Mucosa of rectum (tissue), 2 donors: ENCODE measurements at regions not wholly inside any gene's neighbourhood (a gene's known extent, or its start where the extent isn't known, plus 50 kb on each side); places are given as distances from the start of the nearest gene placed in this dataset.

Experiments
- H3K27ac ChIP-seq, 2 donors: one replicate each; pipeline ENCODE4 v1.7.0; 2013; ENCODE audit warnings: inconsistent platforms in 2 of 2, low read depth in 2 of 2, low read length in 2 of 2
- H3K27me3 ChIP-seq, 2 donors: one replicate each; pipeline ENCODE4 v1.7.0; 2013; ENCODE audit warnings: low read length in 2 of 2; ENCODE audit not compliant: control insufficient read depth in 2 of 2, insufficient read depth in 2 of 2
- H3K36me3 ChIP-seq, 2 donors: one replicate each; pipeline ENCODE4 v1.7.0; 2013; ENCODE audit warnings: low read length in 2 of 2; ENCODE audit not compliant: control insufficient read depth in 2 of 2, insufficient read depth in 2 of 2
- H3K4me1 ChIP-seq, 2 donors: one replicate each; pipeline ENCODE4 v1.7.0; 2013; ENCODE audit warnings: low read length in 2 of 2, mild to moderate bottlenecking in 1 of 2; ENCODE audit not compliant: control insufficient read depth in 2 of 2, insufficient read depth in 2 of 2
- H3K4me3 ChIP-seq, 2 donors: one replicate each; pipeline ENCODE4 v1.7.0; 2013; ENCODE audit warnings: low read length in 2 of 2
- H3K9ac ChIP-seq, 2 donors: one replicate each; pipeline ENCODE4 v1.7.0; 2013; ENCODE audit warnings: low read length in 2 of 2, low read depth in 1 of 2, mild to moderate bottlenecking in 1 of 2
- H3K9me3 ChIP-seq, 2 donors: one replicate each; pipeline ENCODE4 v1.7.0; 2013; ENCODE audit warnings: low read length in 2 of 2; ENCODE audit not compliant: control insufficient read depth in 2 of 2
- donor health status: healthy.
- donor health status: Normal muscosa, but diverticular disease.

- Histone ChIP-seq H3K27me3 (no peaks in the 10 kb centered on the region), H3K9me3 (no peaks in the 10 kb centered on the region), H3K4me3 (no peak overlapping the region), H3K4me1 (no peaks in the 10 kb centered on the region), H3K36me3 (no peaks in the 10 kb centered on the region), H3K27ac (no peak overlapping the region), H3K9ac (no peak overlapping the region)
Measured at GRCh38 chr7:49243521-49243920, 319.2 kb downstream of the CDC14C start.

- H3K27ac ChIP-seq = no peak overlapping the region
- no peak overlapping the region for H3K4me3 ChIP-seq
- H3K36me3 ChIP-seq = no peaks in the 10 kb centered on the region
- no peaks in the 10 kb centered on the region for H3K9me3 ChIP-seq
- no peaks in the 10 kb centered on the region for H3K4me1 ChIP-seq
- no peaks in the 10 kb centered on the region for H3K27me3 ChIP-seq
- H3K9ac ChIP-seq = no peak overlapping the region
Measured at GRCh38 chr7:49244543-49244942, 320.2 kb downstream of the CDC14C start.

DNA sequence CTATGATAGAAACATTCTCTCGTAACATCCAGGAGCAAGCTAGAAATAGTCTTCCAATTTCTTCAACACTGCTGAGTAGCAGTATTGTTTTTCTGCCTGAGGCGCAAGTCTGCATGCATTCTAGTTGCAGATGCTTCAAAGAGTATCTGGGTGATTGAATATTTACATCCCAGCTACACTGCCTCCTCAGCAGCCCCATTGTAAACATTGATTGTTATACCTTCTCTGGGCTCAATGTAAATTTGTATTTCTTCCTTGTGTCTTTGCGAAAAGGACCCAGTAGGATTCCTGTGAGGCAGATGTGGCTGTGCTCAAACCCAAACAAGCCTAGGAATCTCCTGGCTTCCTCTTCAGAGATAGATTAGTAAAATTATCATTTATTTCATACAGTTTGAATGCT is 320.7 kb downstream of the CDC14C start:
- Histone ChIP-seq H3K4me3 (no peak overlapping the region), H3K36me3 (no peaks in the 10 kb centered on the region), H3K4me1 (no peaks in the 10 kb centered on the region), H3K27me3 (no peaks in the 10 kb centered on the region), H3K27ac (no peak overlapping the region), H3K9ac (no peak overlapping the region), H3K9me3 (no peaks in the 10 kb centered on the region)

DNA sequence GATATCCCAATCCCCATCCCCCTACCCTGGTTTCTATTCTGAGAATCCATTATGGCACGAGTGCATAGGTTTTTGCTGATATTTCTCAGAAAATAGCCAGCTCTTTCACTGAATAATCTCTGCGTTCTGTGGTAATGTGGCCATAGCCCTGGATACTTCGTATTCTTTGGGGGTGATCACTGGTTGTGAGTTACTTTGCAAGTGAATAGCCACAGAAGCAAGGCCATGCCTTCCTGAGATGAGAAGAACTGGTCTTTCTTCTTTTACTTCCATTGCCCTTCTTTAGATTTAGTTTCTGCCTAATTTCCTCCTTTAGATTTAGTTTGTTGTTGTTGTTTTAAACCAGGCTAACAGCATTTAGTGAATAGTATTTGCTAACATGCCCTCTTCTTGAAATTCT is 323.4 kb downstream of the CDC14C start:
- no peaks in the 10 kb centered on the region for H3K36me3 ChIP-seq
- no peaks in the 10 kb centered on the region for H3K4me1 ChIP-seq
- H3K9me3 ChIP-seq = no peaks in the 10 kb centered on the region
- H3K27ac ChIP-seq = no peak overlapping the region
- H3K9ac ChIP-seq = no peak overlapping the region
- no peaks in the 10 kb centered on the region for H3K27me3 ChIP-seq
- H3K4me3 ChIP-seq = no peak overlapping the region

- H3K4me1 ChIP-seq = no peaks in the 10 kb centered on the region
- H3K27me3 ChIP-seq = no peaks in the 10 kb centered on the region
Measured at GRCh38 chr7:49255054-49255453, 330.7 kb downstream of the CDC14C start.

GRCh38 chr7:49260538-49260937 is 336.2 kb downstream of the CDC14C start:
- Histone ChIP-seq H3K9me3 (no peaks in the 10 kb centered on the region), H3K9ac (no peak overlapping the region), H3K4me3 (no peak overlapping the region), H3K27ac (no peak overlapping the region), H3K4me1 (no peaks in the 10 kb centered on the region), H3K36me3 (no peaks in the 10 kb centered on the region), H3K27me3 (no peaks in the 10 kb centered on the region)

More at GRCh38 chr7:49255054-49255453, 330.7 kb downstream of the CDC14C start:
- Histone ChIP-seq H3K27ac (no peak overlapping the region), H3K36me3 (no peaks in the 10 kb centered on the region), H3K9me3 (no peaks in the 10 kb centered on the region), H3K9ac (no peak overlapping the region), H3K4me3 (no peak overlapping the region)

DNA sequence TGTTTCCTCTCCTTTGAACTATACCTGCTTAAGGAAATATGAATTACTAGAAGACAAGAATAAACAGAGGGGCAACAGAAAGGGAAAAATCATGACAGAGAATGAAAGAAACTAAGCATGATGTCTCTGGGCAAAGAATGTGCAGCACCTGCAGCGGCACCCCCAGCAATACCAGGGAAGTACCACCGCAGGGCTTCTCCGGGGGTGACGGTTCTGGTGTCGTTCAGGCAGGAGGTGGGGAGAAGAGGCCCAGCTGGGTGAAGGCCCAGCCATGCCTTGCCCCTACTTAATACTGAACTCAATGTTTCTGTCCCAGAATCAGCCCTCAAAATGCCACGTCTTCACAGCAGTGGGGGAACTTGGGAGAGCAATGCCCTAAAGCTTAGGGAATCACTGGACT is 337.6 kb downstream of the CDC14C start:
- Histone ChIP-seq H3K4me3 (no peak overlapping the region), H3K36me3 (no peaks in the 10 kb centered on the region), H3K4me1 (no peaks in the 10 kb centered on the region), H3K27me3 (no peaks in the 10 kb centered on the region), H3K9me3 (no peaks in the 10 kb centered on the region), H3K9ac (no peak overlapping the region), H3K27ac (no peak overlapping the region)

GRCh38 chr7:49264530-49264929 is 340.2 kb downstream of the CDC14C start:
- Histone ChIP-seq H3K36me3 (no peaks in the 10 kb centered on the region), H3K4me1 (no peaks in the 10 kb centered on the region), H3K9me3 (no peaks in the 10 kb centered on the region), H3K9ac (no peak overlapping the region), H3K27me3 (no peaks in the 10 kb centered on the region), H3K4me3 (no peak overlapping the region), H3K27ac (no peak overlapping the region)

GRCh38 chr7:49273897-49274296 is 349.6 kb downstream of the CDC14C start:
- Histone ChIP-seq H3K9me3 (no peaks in the 10 kb centered on the region), H3K27ac (no peak overlapping the region), H3K36me3 (no peaks in the 10 kb centered on the region), H3K4me1 (no peaks in the 10 kb centered on the region), H3K27me3 (no peaks in the 10 kb centered on the region), H3K9ac (no peak overlapping the region), H3K4me3 (no peak overlapping the region)

- H3K27ac ChIP-seq = no peak overlapping the region
- H3K9ac ChIP-seq = no peak overlapping the region
- H3K36me3 ChIP-seq = no peaks in the 10 kb centered on the region
- H3K9me3 ChIP-seq = no peaks in the 10 kb centered on the region
- no peaks in the 10 kb centered on the region for H3K4me1 ChIP-seq
- no peaks in the 10 kb centered on the region for H3K27me3 ChIP-seq
- H3K4me3 ChIP-seq = no peak overlapping the region
Measured at GRCh38 chr7:49279891-49280290, 355.5 kb downstream of the CDC14C start.

DNA sequence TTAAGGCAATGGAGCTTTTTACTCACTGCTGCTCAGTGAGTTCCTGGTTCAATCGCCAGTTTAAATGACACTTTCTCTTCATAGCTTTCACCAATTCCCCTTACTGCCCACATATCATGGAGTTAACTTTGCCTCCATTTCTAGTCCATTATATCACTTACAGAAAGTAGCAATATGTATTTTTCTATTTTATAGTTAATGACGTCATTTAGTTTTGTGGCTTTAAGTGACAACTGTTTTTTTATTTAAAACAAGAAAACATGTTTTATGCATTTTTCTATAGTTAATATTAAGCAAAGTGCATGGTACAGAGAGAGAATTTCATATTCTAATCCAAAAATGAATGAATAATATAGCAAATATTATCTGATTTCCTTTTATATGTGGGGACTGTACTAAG is 363.3 kb downstream of the CDC14C start:
- H3K4me1 ChIP-seq = no peaks in the 10 kb centered on the region
- no peak overlapping the region for H3K9ac ChIP-seq
- H3K4me3 ChIP-seq = no peak overlapping the region
- H3K27ac ChIP-seq = no peak overlapping the region
- no peaks in the 10 kb centered on the region for H3K27me3 ChIP-seq
- no peaks in the 10 kb centered on the region for H3K9me3 ChIP-seq
- no peaks in the 10 kb centered on the region for H3K36me3 ChIP-seq
